HG03521 (cell line): ENCODE measurements at regions not wholly inside any gene's neighbourhood (a gene's known extent, or its start where the extent isn't known, plus 50 kb on each side); places are given as distances from the start of the nearest gene placed in this dataset.
"Not testable (repeated sequence)": the region's sequence is repeated elsewhere in the genome, so short reads cannot be mapped to it uniquely, and the experiment has no call there.

ENCODE experiments used
- ATAC-seq: cut with Tn5 transposase; IDR thresholded peaks from one replicate; pipeline ENCODE4 v1.9.1; 2021; ENCODE audit warnings: mild to moderate bottlenecking, moderate library complexity; ENCODE audit not compliant: unreplicated experiment

- no peak for ATAC-seq
Observed at GRCh38 chr1:115536279-115536816, 105.4 kb upstream of the VANGL1 start.

- no peak for ATAC-seq
Observed at GRCh38 chr1:115534106-115534505, 107.7 kb upstream of the VANGL1 start.

GRCh38 chr1:115531631-115532264 is 110.0 kb upstream of the VANGL1 start:
- ATAC-seq: no peak

- no peak for ATAC-seq
Observed at GRCh38 chr1:115530407-115530806, 111.4 kb upstream of the VANGL1 start.

GRCh38 chr1:115529216-115529897 is 112.4 kb upstream of the VANGL1 start:
- no peak for ATAC-seq

GRCh38 chr1:115528336-115528735 is 113.4 kb upstream of the VANGL1 start:
- ATAC-seq: not testable (repeated sequence)

- ATAC-seq: no peak
Observed at GRCh38 chr1:115527746-115528145, 114.0 kb upstream of the VANGL1 start.

- ATAC-seq: no peak
Observed at GRCh38 chr1:115526900-115527299, 114.9 kb upstream of the VANGL1 start.

- ATAC-seq: no peak
Observed at GRCh38 chr1:115524236-115524635, 117.5 kb upstream of the VANGL1 start.

GRCh38 chr1:115522386-115522785 is 119.4 kb upstream of the VANGL1 start:
- ATAC-seq: no peak

GRCh38 chr1:115515270-115515669 is 126.5 kb upstream of the VANGL1 start:
- no peak for ATAC-seq

- not testable (repeated sequence) for ATAC-seq
Observed at GRCh38 chr1:115510226-115510625, 131.5 kb upstream of the VANGL1 start.

GRCh38 chr1:115507901-115508300 is 133.9 kb upstream of the VANGL1 start:
- ATAC-seq: no peak

- no peak for ATAC-seq
Observed at GRCh38 chr1:115506924-115507589, 134.7 kb upstream of the VANGL1 start.

GRCh38 chr1:115506518-115506917 is 135.3 kb upstream of the VANGL1 start:
- no peak for ATAC-seq

GRCh38 chr1:115505148-115505571 is 136.6 kb upstream of the VANGL1 start:
- ATAC-seq: no peak

- ATAC-seq: not testable (repeated sequence)
Observed at GRCh38 chr1:115502183-115502582, 139.6 kb upstream of the VANGL1 start.

GRCh38 chr1:115501476-115501875 is 140.3 kb upstream of the VANGL1 start:
- no peak for ATAC-seq

GRCh38 chr1:115499253-115499652 is 142.5 kb upstream of the VANGL1 start:
- no peak for ATAC-seq

GRCh38 chr1:115496904-115497527 is 144.8 kb upstream of the VANGL1 start:
- ATAC-seq: no peak

GRCh38 chr1:115495625-115496024 is 146.1 kb upstream of the VANGL1 start:
- no peak for ATAC-seq
